ENCODE measurements at regions not wholly inside any gene's neighbourhood (a gene's known extent, or its start where the extent isn't known, plus 50 kb on each side); places are given as distances from the start of the nearest gene placed in this dataset.

- TF ChIP-seq E2F8 (IDR thresholded peaks at IDR 0.05; ENCODE audit: low read depth, partially characterized antibody) (no peak), SAP30 (IDR thresholded peaks at IDR 0.05; ENCODE audit: borderline replicate concordance, insufficient read depth, low read depth, low read length, poor library complexity, severe bottlenecking) (peak; percentile 3), ATF3 (IDR thresholded peaks at IDR 0.05) (no peak), ATF3 (CRISPR knock-in tag; conservative IDR thresholded peaks at IDR 0.05) (no peak), MITF (IDR thresholded peaks at IDR 0.05) (no peak), ZC3H4 (CRISPR knock-in tag; IDR thresholded peaks at IDR 0.05; ENCODE audit: borderline replicate concordance) (0 out of 2 replicates have a peak, but pooled peaks have one; percentile 68), ZNF57 (CRISPR knock-in tag; IDR thresholded peaks at IDR 0.05) (peak; percentile 20; the same call in 1 of the 2 replicates), ZNF740 (CRISPR knock-in tag; IDR thresholded peaks at IDR 0.05) (no peak), ZNF740 (tag; IDR thresholded peaks at IDR 0.05) (peak in 1 of 2 experiments; percentile 67; a peak in 1 of 4 replicates), HNRNPL (IDR thresholded peaks at IDR 0.05; ENCODE audit: low read depth, low read length) (no peak), FOXP4 (CRISPR knock-in tag; IDR thresholded peaks at IDR 0.05; ENCODE audit: borderline replicate concordance) (no peak), ZNF507 (tag; conservative IDR thresholded peaks at IDR 0.05) (no peak), BMI1 (IDR thresholded peaks at IDR 0.05; ENCODE audit: low read length) (0 out of 2 replicates have a peak, but pooled peaks have one; percentile 47), NR2C1 (IDR thresholded peaks at IDR 0.05) (peak; percentile 80), NR2C1 (tag; IDR thresholded peaks at IDR 0.05) (peak; percentile 88), SMARCA4 (IDR thresholded peaks at IDR 0.05) (no peak), ZNF445 (CRISPR knock-in tag; IDR thresholded peaks at IDR 0.05; ENCODE audit: low read depth) (no peak), PURB (CRISPR knock-in tag; IDR thresholded peaks at IDR 0.05; ENCODE audit: low read depth) (no peak), ZBTB1 (CRISPR knock-in tag; IDR thresholded peaks at IDR 0.05; ENCODE audit: borderline replicate concordance, low read depth) (no peak)
These were observed 168.5 kb upstream of the IRF2BP2 start (continued) for GRCh38 chr1:234778221-234779159.

Data from K562 (cell line).